HG02870 (cell line): ENCODE measurements at regions not wholly inside any gene's neighbourhood (a gene's known extent, or its start where the extent isn't known, plus 50 kb on each side); places are given as distances from the start of the nearest gene placed in this dataset.
"Not testable (repeated sequence)": the region's sequence is repeated elsewhere in the genome, so short reads cannot be mapped to it uniquely, and the experiment has no call there.

Experiments used
- ATAC-seq: cut with Tn5 transposase; IDR thresholded peaks from one replicate; pipeline ENCODE4 v1.9.1; 2021; ENCODE audit warnings: mild to moderate bottlenecking, moderate library complexity; ENCODE audit not compliant: unreplicated experiment

- no peak for ATAC-seq
These were observed 159.5 kb upstream of the MAFB start for GRCh38 chr20:40848526-40848925.

- ATAC-seq, result no peak
These were observed 160.4 kb upstream of the MAFB start for GRCh38 chr20:40849456-40849855.

GRCh38 chr20:40851051-40851450 lies 162.0 kb upstream of the MAFB start:
- no peak for ATAC-seq

DNA sequence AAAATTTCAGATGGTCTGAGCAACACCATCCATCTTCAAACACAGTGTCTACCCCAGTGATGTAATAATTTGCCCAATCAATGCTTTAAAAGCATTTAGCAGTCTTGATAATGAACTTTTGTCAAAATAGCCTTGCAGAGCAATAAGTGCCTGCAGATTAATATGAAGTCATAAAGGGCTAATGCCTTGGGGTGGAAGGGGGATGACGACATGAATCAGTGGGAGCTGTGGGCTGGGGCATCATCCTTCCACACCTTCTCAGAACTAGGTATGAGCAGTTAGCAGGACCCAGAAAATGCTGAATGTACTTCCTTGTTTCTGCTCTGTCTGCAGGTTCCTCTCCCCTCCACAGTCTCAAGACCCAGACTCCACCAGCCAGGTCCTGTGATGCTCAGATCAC lies 166.2 kb upstream of the MAFB start:
- no peak for ATAC-seq

DNA sequence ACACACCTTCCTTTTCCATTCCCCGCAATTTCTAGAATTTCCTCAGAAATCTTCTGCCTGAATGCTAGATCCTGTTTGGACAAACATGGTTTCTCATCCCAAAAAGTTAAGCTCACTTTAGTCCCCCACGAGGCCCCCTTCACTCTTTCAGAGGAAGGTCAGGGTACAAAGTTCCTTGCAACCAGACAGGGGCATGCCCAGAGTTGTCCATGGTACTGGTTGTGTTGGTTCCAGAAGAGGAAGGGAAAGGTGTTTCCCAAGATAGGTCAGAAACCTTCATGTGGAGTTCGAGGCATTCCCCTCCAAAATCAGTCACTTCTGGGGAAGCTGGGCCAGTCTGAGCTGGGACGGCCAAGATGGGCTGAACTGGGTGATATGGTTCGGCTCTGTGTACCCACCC lies 167.6 kb upstream of the MAFB start:
- ATAC-seq, result no peak

DNA sequence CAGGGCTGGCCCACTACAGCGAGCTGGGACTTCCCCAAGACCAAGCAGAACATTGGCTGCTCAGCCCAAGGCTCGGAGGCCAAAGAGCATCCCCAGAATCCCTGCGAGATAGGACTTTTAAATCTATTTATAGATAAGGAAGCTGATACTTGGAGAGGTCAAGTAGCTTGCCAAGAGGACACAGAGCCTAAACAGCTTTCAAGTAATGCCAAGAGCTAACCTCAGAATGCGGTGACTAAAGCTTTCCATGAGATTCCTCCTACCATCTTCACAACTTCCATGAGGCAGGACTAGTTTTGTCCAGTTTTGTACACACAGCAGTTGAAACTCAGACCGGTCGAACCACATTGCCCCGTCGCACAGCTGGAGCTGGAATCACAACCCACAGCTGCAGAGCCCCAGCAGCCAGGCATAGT lies 168.1 kb upstream of the TOP1 start:
- no peak for ATAC-seq

GRCh38 chr20:40861427-40862008 lies 167.1 kb upstream of the TOP1 start:
- ATAC-seq, result no peak

DNA sequence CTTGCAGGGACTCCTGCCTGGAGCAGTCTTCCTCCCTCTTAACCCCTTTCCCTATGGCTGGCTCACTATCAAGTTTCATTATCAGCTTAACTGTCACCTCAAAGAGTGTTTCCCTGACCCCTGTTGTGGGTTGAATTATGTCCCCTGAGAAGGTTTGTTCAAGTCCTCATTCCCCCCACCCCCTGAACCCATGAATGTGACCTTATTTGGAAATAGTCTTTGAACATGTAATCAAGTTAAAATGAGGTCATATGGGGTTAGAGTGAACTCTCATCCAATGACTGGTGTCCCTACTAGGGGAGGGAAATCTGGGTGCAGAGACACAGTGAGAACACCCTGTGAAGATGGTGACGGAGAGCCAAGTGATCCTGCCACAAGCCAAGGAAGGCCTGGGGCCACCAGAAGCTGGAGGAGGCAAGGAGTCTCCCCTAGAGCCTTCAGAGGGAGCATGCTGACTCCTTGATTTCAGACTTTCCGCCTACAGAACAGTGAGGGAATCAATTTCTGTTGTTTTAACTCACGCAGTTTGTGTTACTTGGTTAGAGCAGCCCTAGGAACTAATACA lies 165.2 kb upstream of the TOP1 start:
- ATAC-seq, result no peak

DNA sequence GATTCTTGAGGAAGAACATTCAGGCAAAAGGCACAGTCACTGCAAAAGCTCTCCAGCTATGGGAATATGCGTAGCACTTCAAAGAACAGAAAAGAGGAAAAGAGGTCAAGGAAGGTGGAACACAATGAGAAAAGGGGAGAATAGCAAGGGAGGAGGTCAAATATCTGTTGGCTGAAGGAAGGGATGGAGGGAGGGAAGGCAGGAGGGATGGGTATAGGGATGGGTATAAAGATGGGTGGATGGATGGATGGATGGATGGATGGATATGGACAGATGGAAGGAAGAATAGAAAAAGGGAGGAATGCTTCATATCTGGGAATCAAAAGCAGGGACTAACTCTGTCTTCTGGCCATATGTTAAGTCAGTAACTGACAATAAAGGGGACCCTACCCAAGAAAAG lies 164.2 kb upstream of the TOP1 start:
- ATAC-seq, result no peak

- no peak for ATAC-seq
These were observed 163.5 kb upstream of the TOP1 start for GRCh38 chr20:40865095-40865494.

GRCh38 chr20:40866056-40866455 lies 162.6 kb upstream of the TOP1 start:
- ATAC-seq, result no peak

DNA sequence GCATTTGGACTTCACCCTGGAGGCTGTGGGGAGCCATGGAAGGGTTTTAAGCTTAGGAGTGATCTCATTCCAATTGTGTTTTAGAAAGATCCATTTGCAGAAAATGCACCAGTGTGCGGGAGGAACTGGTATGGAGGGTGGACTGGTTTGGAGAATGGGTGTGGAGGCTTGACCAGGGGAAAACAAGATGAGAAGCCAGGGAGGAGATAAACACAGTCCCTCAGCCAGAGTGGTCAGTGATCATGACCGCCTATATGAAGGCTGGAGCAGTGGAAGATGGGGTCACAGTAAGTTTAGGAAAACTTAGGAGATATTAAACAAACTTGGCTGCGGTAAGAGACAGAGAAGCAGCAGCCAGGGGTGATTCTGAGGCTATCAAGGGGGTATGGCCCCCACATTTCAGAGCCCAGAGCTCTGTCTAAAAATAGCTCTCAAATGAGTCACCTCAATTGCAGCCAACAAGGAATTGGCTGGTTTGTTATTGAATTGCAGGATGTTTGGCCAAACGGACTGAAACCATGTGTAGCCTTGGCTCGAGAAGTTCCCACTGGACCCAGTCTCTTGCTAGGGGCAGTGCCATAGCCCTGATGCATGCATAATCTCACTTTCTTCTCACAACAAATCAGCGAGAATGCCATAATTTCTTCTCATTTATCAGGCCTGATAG lies 159.9 kb upstream of the TOP1 start:
- ATAC-seq, result no peak

DNA sequence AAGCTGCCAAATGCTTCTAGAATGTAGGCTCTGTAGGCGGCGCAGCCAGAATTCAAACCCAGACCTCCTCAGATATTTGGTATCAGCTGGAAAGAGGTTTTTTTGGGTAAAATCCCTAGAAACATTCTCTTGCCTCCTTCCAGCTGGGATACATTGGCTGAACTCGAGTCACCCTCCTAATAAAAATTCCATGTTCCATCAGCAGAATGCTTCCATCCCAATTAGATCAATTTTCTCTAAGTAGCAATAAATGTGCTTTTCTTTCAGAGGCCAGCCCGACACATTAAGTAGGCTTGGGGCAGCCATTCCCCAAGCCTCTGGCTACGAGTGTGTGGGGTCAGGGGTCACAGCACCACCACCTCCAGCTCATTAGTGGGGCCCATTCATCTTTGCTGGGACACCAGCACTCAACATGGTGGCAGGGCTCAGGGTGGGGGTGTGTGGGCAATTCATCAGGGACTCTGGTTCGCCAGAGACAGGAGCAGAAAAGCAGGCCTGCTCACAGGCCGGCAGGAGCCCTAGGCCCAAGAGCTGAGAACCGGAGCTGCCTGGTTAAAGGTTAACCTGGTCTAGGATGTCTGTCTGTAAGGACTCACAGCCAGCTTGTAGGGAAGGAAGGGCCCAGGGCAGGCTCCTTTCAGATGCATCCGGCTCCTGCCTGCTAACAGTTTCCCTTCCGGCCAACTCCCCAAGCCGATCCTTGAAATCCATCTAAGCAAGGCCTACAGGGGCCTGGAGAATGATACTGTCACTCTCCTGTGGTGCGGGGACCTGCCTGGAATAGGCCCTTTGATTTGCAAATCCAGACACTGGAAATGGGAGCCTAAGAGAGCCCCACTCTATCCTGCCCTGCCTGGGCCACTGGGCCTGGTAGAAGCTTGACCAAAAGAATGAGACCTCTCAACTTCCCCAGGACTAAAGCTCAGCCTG lies 159.1 kb upstream of the TOP1 start:
- ATAC-seq, result no peak

DNA sequence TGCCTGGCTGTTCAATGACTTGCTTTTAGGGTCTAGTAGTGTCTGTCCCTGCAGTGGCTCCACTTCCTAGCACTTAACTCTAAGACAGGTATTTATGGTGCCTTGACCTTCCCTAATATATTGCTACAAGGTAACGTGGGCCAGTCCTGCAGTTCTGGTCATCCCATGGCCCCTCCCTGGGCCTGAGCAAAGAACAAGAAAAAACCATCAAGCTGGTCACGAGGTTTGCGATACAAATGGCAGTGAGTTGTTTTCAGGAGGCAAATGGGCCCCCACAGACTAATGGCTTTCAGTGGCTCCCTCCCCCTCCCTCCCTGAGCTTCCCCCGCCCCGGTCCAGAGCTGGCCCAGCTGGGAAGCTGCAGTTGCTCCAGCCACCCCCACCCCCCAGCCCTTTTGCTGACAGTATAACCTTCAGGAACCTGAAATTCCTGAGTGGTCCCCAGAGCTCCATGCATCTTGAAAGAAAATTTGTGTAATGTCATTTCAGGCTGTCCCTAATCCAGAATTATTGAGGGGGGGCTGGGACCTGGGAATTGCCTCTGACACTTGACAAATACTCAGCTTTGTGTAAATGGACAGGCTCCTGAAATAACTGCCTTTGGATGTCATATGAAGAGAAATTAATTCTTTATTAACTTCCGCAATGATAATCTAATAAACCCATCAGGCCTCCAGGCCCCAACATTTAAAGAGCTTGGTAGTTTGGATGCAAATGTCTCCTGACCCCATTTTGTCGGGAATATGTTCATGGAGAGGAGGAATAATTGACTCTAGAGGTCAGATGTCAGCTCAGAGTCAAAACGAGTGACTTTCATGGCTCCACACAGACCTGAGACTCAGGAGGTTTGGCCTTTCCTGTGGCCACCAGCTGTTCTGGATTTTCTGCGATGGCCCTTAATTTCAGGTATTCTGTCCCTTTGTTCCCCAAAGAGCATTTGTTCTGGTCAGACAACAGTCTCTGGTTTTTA lies 153.2 kb upstream of the TOP1 start:
- no peak for ATAC-seq

DNA sequence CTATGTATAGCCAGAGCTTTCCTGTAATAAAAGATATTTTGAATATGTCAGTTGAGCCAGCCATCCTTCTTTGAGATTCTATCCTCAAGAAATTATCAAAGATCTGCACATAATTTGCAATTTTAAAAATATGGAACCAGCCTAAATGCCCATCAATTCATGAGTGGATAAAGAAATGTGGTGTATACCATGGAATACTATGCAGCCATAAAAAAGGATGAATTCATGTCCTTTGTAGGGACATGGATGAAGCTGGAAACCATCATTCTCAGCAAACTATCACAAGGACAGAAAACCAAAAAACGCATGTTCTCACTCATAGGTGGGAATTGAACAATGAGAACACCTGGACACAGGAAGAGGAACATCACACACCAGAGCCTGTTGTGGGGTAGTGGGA lies 150.5 kb upstream of the TOP1 start:
- ATAC-seq, result not testable (repeated sequence)

GRCh38 chr20:40880063-40880728 lies 148.4 kb upstream of the TOP1 start:
- ATAC-seq, result no peak

DNA sequence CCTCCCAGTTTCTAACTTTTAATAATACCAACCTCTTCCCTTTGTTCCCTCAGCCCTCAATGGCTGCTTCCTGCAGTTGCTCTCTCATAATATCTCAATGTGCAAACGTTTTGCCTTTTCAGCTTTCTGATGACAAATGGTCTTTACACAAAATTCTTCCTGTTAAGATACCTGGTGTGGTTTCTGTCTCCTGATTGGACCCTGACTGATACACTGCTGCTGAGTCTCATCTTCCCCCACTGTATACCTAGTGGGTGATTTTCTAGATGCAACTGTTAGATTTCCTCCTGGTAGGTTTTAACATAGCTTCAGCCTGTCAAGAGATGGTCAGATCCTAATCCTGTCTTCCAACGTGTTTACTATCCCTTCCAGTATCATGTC lies 147.9 kb upstream of the TOP1 start:
- ATAC-seq, result no peak

GRCh38 chr20:40882152-40882551 lies 146.5 kb upstream of the TOP1 start:
- no peak for ATAC-seq

DNA sequence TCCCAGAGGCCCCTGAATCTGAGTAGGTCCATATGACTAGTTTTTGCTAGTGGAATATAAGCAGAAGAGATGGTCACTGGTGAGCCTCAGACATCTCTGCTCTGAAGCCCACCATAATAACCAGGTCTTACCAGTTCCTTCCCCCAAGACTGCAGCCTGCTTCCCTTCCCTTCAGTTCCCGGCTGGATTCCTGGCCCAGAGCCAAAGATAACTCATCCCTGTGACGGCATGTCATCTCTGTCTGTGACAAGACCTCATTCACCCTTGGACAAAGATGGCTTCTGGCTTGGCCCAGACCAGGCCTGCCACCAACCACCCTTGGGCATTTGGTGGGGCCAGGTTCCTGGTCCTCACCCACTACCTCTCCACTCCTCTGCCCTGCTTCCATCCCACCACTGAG lies 145.5 kb upstream of the TOP1 start:
- ATAC-seq, result no peak

DNA sequence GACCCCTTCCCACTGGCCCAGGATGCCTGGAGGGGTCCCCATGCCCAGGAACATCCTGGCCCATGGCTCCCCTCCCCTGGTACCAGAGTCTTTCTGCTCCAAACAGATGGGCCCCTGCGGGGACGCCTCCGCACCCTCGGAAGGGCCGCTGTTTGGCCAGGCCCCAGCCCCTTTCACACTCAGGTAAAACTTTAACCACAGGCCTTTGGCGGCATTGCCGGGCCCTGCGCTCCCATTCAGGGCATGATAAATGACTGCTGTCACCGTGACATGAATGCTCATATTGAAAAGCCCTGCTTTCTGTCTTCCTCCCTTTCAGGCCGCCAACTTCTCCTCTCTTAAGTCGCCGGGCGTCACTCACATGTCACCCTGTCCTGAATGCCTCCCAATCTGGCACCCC lies 141.5 kb upstream of the TOP1 start:
- no peak for ATAC-seq
